NB4 (cell line): ENCODE measurements at regions not wholly inside any gene's neighbourhood (a gene's known extent, or its start where the extent isn't known, plus 50 kb on each side); places are given as distances from the start of the nearest gene placed in this dataset.

ENCODE experiments used
- MYC ChIP-seq: IDR thresholded peaks from 2 replicates; pipeline ENCODE4 v1.6.1; 2011; ENCODE audit warnings: low read depth, low read length
- POLR2A ChIP-seq: IDR thresholded peaks from 2 replicates; pipeline ENCODE4 v1.6.1; 2011; ENCODE audit warnings: mild to moderate bottlenecking; ENCODE audit not compliant: insufficient read length; ENCODE audit errors: extremely low read depth
- TF ChIP-seq, protein P1 (sequence below): IDR thresholded peaks from one replicate; pipeline ENCODE4 v1.5.1; 2012; ENCODE audit warnings: low read depth, low read length
- TF ChIP-seq, protein P2 (sequence below): IDR thresholded peaks from 2 replicates; pipeline ENCODE4 v1.6.1; 2011; ENCODE audit warnings: low read depth, low read length

DNA sequence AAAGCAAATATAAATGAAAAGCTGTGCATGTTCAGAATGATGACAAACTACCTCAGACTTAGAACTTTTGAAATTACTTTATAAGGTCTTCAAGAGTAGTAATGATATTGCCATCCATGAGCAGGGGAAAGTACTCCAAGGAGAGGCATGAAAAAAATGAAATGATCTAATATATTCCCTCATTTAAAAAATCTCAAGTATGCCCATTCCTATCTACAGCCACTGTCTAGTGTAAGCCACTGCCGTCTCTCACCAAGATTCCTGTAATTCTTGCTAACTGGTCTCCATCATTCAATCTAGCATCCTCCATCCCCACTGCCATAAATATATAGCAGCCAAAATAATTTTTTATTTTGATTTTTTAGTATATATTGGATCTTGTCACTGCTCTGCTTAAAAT is 258.8 kb downstream of the PLOD2 start:
- TF ChIP-seq, protein P1, sequence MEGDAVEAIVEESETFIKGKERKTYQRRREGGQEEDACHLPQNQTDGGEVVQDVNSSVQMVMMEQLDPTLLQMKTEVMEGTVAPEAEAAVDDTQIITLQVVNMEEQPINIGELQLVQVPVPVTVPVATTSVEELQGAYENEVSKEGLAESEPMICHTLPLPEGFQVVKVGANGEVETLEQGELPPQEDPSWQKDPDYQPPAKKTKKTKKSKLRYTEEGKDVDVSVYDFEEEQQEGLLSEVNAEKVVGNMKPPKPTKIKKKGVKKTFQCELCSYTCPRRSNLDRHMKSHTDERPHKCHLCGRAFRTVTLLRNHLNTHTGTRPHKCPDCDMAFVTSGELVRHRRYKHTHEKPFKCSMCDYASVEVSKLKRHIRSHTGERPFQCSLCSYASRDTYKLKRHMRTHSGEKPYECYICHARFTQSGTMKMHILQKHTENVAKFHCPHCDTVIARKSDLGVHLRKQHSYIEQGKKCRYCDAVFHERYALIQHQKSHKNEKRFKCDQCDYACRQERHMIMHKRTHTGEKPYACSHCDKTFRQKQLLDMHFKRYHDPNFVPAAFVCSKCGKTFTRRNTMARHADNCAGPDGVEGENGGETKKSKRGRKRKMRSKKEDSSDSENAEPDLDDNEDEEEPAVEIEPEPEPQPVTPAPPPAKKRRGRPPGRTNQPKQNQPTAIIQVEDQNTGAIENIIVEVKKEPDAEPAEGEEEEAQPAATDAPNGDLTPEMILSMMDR: no peak
- no peak for TF ChIP-seq POLR2A
- TF ChIP-seq, protein P2, sequence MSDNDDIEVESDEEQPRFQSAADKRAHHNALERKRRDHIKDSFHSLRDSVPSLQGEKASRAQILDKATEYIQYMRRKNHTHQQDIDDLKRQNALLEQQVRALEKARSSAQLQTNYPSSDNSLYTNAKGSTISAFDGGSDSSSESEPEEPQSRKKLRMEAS: no peak
- no peak for TF ChIP-seq MYC
